ENCODE measurements at regions not wholly inside any gene's neighbourhood (a gene's known extent, or its start where the extent isn't known, plus 50 kb on each side); places are given as distances from the start of the nearest gene placed in this dataset.

GRCh38 chr5:154603011-154603410 is 125.0 kb upstream of the HAND1 start:
- 45% methylated on average over 1 of the region's 1 CpG for WGBS (ENCODE audit: low lambda C conversion rate)

GRCh38 chr5:154601014-154601413 is 123.0 kb upstream of the HAND1 start:
- TF ChIP-seq SYNCRIP (IDR thresholded peaks at IDR 0.05; ENCODE audit: insufficient read depth, low read depth, low read length), result no peak
- peak; percentile 58 for TF ChIP-seq ZNF629 (CRISPR knock-in tag; conservative IDR thresholded peaks at IDR 0.05)
- no TSS peak for BruUV-seq (replicated peaks)
- Histone ChIP-seq H3K4me1 (ENCODE audit: insufficient read depth, low read length) (no peaks in the 10 kb centered on the region), H4K20me1 (ENCODE audit: insufficient read depth, low read length) (no peaks in the 10 kb centered on the region), H3K9me3 (ENCODE audit: low read length) (no peaks in the 10 kb centered on the region), H3K79me2 (ENCODE audit: insufficient read depth, low read length) (no peaks in the 10 kb centered on the region), H3K36me3 (replicated peaks in 1 of 2; ENCODE audit: control insufficient read depth in 1 of 2, insufficient read depth in 2 of 2, low read length in 2 of 2) (no peaks in the 10 kb centered on the region), H3K4me3 (replicated peaks in 1 of 3; ENCODE audit: insufficient read depth in 1 of 3, low read depth in 2 of 3, low read length in 3 of 3) (no peak overlapping the region), H3K4me2 (ENCODE audit: low read depth, low read length) (no peak overlapping the region), H2AFZ (ENCODE audit: low read length) (no peak overlapping the region), H3K27ac (ENCODE audit: extremely low read length, insufficient read depth, low read length) (no peak overlapping the region), H3K9ac (ENCODE audit: insufficient read depth, low read depth, low read length) (no peak overlapping the region), H3K27me3 (ENCODE audit: control insufficient read depth in 1 of 2, insufficient read depth in 2 of 2, low read length in 2 of 2) (peaks cover 7 to 31% of the 10 kb centered on the region in 2 experiments; a peak in 3 of 5 replicates)
- intact Hi-C loops (cut with micrococcal nuclease; ENCODE audit: unreplicated experiment) (loop anchor here (10.0 kb wide), 1 partner anchor 626 kb away; no protein-coding TSS in a partner anchor), in situ Hi-C loops (cut with HindIII; ENCODE audit: extremely low pct_ligation_motif_present, low pct_unique_long_range_greater_than_20kb) (loop anchor here (25.0 kb wide), 1 partner anchor 539 kb away; no protein-coding TSS in a partner anchor)
- DNase-seq (ENCODE audit: low spot score), result no peak
- no peak for FAIRE-seq
- 34% methylated on average over 7 of the region's 7 CpGs for WGBS (ENCODE audit: low lambda C conversion rate)
- CTCF ChIA-PET (ENCODE audit: low intra/inter-chr PET ratio, low total read pairs), result no interaction called here
- no peak for ATAC-seq
- POLR2A ChIA-PET, result no interaction called here

More at GRCh38 chr5:154603011-154603410, 125.0 kb upstream of the HAND1 start:
- Histone ChIP-seq H3K79me2 (ENCODE audit: insufficient read depth, low read length) (no peaks in the 10 kb centered on the region), H2AFZ (ENCODE audit: low read length) (no peak overlapping the region), H3K9ac (ENCODE audit: insufficient read depth, low read depth, low read length) (no peak overlapping the region), H3K4me3 (replicated peaks in 1 of 3; ENCODE audit: insufficient read depth in 1 of 3, low read depth in 2 of 3, low read length in 3 of 3) (no peak overlapping the region), H3K4me2 (ENCODE audit: low read depth, low read length) (no peak overlapping the region), H3K27me3 (ENCODE audit: control insufficient read depth in 1 of 2, insufficient read depth in 2 of 2, low read length in 2 of 2) (peaks cover 7 to 35% of the 10 kb centered on the region in 2 experiments; a peak in 3 of 5 replicates), H3K27ac (ENCODE audit: extremely low read length, insufficient read depth, low read length) (no peak overlapping the region), H3K4me1 (ENCODE audit: insufficient read depth, low read length) (no peaks in the 10 kb centered on the region), H4K20me1 (ENCODE audit: insufficient read depth, low read length) (no peaks in the 10 kb centered on the region), H3K36me3 (replicated peaks in 1 of 2; ENCODE audit: control insufficient read depth in 1 of 2, insufficient read depth in 2 of 2, low read length in 2 of 2) (no peaks in the 10 kb centered on the region), H3K9me3 (ENCODE audit: low read length) (no peaks in the 10 kb centered on the region)
- ATAC-seq (no peak), DNase-seq (ENCODE audit: low spot score) (no peak), FAIRE-seq (no peak)
- intact Hi-C loops (cut with micrococcal nuclease; ENCODE audit: unreplicated experiment) (loop anchor here (10.0 kb wide), 1 partner anchor 628 kb away; no protein-coding TSS in a partner anchor), in situ Hi-C loops (cut with HindIII; ENCODE audit: extremely low pct_ligation_motif_present, low pct_unique_long_range_greater_than_20kb) (loop anchor here (25.0 kb wide), 1 partner anchor 541 kb away; no protein-coding TSS in a partner anchor)
- BruUV-seq (replicated peaks), result no TSS peak
- TF ChIP-seq ARID3A (IDR thresholded peaks at IDR 0.05; ENCODE audit: low read depth, low read length) (no peak), ZNF317 (CRISPR knock-in tag; IDR thresholded peaks at IDR 0.05) (no peak), ZNF724P (CRISPR knock-in tag; IDR thresholded peaks at IDR 0.05; ENCODE audit: borderline replicate concordance) (no peak), DNMT3B (CRISPR knock-in tag; conservative IDR thresholded peaks at IDR 0.05) (no peak), ZFY (CRISPR knock-in tag; IDR thresholded peaks at IDR 0.05) (no peak)
- CTCF ChIA-PET (ENCODE audit: low intra/inter-chr PET ratio, low total read pairs), result no interaction called here
- POLR2A ChIA-PET, result no interaction called here
